ENCODE measurements at regions not wholly inside any gene's neighbourhood (a gene's known extent, or its start where the extent isn't known, plus 50 kb on each side); places are given as distances from the start of the nearest gene placed in this dataset.

DNA sequence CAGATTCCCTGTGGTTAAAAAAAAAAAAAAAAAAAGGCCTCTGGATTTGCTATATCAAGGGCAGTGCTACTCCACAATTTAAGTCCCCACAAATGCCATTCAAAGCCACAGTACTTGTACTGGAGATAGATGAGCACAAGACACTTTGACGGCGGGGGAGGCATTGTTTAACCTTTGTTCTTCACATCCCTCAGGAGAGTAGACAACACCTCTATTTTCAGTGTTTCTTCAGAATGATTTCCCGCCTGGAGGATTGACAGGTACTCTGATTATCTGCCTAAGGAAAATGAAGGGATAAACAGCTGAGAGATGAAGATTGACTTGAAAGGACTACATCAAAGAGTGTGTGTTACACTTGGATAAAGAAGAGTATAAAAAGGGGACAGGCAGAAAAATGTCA, 58.7 kb downstream of the OTOL1 start:
- DNase-seq (ENCODE audit: low read depth in 2 of 2) = no peak

- no peak for DNase-seq (ENCODE audit: low read depth in 2 of 2)
Measured at GRCh38 chr3:161556533-161556932, 59.9 kb downstream of the OTOL1 start.

DNA sequence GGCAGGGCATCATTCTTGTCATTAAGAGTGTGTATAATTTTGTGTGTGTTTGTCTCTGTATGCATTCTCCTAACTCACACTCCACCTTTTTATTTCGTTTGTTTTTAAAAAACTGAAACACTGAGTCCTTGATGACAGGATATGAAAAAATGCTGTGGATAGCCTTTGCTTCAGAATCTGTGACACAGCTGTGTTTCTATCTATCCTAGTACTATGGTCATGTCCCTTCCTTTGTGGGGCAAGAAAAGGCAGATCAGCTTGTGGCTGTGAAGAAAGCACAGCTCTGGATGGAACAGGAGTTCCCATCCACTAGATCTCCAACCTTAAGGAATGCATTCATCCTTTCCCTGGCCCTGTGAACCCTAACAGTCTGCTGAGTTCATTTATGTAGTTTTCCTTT, 60.3 kb downstream of the OTOL1 start:
- DNase-seq (ENCODE audit: low read depth in 2 of 2) = no peak

DNA sequence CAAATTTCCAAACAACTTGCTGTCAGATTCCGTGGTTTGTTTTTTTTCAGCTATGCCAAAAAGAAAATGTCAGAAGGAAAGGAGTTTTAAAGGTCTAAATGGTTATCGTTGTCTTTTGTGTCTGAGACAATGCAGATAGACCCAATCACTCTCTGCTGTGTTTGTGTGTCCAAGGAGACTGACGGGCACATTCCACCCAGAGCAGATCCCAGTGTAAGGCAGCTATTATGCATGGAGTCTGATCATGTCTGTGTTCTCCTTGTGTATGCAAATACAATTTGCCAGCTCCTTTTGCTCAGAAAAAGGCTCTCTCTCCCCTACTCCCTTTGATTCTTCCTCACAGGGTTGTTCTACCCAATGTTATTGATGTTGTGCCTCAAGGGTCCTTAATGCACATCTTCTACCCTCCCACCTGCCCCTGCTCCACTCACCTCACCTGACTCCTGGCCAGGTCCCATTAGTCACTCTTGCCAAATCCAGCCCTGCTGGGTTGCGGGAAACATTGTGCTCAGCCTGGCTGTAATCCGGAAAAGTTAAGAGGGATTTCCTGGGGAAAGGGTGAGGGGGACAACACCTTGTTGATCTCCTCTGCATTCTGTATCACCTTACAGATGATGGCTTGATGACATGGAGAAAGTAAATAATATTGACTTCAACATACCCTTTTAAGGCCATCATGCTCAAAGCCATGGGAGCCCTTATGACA, 61.0 kb downstream of the OTOL1 start:
- DNase-seq (ENCODE audit: low read depth in 2 of 2) = no peak

GRCh38 chr3:161558236-161558635, 61.6 kb downstream of the OTOL1 start:
- no peak for DNase-seq (ENCODE audit: low read depth in 2 of 2)

DNA sequence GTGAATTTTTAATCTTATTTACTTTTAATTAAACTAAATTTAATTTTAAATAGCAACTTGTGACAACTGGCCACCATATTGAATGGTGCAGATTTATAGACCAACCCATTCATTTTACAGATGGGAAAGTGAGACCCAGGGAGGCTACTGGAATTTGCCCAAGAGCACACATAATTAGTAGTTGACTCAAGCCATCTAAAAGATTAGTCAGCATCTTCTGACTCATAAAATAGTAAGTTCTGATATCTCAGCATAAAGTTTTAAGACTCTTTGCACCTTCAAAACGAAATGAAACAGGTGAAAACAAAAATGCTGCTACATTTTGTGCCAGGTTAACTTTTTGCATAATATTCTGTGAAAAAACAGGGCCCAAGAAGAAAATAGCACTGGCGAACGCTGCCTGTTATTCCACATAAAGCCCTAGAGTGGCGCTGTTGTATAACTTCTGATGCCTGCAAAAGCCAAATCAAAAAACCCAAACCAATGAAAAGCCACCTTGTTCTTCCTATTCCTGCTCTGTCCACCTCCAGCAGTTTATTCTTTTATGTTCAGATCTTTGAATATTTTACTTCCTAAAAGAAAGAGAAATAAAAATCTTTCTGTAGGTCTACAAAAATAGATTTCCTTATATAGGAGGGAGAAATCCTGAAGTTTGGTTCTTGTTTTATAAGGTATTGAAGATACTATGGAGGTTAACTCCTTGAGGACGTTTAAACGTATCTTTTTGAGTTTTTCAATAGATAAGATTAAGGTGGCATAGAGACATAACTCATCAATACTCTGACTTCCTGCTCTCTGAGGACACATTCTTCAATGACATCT, 62.8 kb downstream of the OTOL1 start:
- DNase-seq (ENCODE audit: low read depth in 2 of 2) = no peak

- peak in 1 of 2 donors; percentile 1 for DNase-seq (ENCODE audit: low read depth in 2 of 2)
Measured at GRCh38 chr3:161560008-161560637, 63.5 kb downstream of the OTOL1 start.

GRCh38 chr3:161567577-161568361, 71.2 kb downstream of the OTOL1 start:
- DNase-seq (ENCODE audit: low read depth in 2 of 2) = no peak

GRCh38 chr3:161568671-161569070, 72.1 kb downstream of the OTOL1 start:
- DNase-seq (ENCODE audit: low read depth in 2 of 2) = no peak

DNA sequence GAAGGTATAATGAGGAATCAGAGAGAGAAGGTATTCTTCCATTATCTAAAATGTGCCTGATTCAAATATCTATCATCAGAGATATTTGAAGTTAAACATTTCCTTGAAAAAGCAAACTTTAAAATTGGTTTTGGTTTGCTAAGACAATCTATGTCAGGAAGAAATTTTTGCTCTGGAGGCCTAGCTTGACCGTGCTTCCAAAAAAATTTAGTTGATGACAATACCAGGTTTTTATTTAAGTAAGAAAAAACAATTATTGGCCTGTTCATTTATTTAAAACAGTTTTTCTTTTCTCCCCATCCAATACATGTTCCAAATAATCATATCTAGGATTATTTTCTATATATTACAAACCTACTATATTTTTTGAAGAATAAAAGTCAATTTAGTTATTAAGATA, 75.3 kb downstream of the OTOL1 start:
- no peak for DNase-seq (ENCODE audit: low read depth in 2 of 2)

- DNase-seq (ENCODE audit: low read depth in 2 of 2) = no peak
Measured at GRCh38 chr3:161573136-161573535, 76.5 kb downstream of the OTOL1 start.

DNA sequence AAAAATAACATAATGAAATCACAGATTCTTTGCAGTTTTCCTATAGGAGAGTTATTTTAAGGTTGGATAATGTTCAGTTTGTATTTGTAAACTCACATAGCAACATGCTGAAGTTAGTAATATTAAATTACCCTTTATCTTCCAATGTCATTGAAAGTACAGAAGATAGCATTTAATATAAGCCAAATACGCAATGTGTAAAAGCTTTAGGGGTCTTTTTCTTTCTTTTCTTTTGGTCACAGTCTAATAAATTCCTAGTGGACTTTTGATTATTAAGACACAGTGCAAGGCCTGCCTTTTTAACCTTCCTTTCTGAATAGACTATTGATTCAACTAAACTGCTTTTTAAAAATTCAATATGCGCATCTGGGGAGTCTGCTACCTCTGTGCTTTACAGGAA, 79.3 kb downstream of the OTOL1 start:
- no peak for DNase-seq (ENCODE audit: low read depth in 2 of 2)

DNA sequence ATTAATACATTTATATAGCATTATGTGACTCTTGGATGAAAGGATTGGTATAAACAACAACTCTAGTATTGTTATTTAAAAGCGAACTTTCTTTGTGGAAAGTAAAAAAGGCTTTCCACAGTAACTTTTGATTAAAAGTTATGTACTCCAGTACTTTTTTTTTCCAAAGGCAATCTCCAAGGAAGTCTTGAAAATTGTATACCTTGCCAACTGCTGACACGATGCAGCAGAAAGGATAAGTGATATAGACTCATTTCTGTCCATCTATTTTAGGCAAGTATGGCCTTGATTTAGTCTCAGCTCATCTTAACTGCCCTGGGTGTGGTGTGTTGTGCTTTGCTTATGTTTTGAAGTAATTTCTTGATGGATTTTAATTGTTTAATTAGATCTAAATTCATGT, 79.7 kb downstream of the OTOL1 start:
- no peak for DNase-seq (ENCODE audit: low read depth in 2 of 2)

DNA sequence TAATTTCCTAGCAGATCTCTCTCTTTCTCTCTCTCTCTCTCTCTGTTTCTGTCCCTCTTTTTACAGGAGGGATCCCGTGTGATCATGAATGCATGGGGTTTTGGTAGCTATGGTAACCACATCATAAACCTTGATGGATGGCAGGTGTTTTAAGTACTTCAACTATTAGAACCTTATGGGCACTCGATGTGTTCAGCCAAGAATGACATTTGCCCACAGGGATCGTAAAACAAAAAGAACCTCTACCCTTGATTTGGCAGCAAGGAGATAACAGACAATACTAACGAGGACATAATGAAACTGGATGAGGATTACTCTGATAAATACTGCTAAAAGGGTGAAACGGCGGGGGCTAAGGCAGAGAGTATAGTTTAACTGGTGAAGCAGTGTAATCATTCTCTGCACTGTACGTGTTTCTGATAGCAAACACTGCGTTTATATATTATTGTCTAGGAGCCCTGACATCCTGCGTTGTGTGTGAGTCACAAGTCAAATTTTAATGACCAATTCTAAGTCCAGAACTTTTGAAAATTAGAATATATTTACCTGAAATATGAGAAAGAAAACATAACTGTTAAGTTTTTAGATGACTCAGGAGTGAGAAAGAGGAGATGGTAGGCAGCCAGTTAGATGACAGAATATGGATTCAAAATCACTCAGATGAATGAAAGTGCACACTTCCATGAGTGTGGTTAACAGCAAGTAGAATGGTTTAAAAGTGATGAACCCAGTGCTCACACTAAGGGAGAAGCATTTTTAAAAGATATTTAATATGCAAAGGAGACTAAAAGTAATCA, 80.3 kb downstream of the OTOL1 start:
- DNase-seq (ENCODE audit: low read depth in 2 of 2) = no peak

DNA sequence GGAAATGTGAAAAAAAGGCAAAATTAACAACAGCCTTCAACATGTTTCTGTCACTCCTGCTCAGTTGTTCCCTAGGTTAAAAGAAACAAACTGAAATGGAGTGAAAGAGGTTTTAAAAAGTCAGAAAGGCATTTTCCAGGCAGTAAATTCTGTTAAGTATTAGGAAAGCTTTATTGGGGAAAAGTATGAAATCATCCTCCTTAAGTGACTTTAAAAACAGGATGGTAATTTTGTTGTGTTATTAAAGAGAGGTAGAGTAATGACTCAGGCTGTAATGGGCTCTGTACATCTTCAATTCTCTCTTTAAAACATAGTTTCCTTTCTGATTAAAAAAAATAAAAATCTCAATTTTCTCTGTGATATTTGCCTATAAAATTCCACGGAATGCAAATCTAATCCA, 81.1 kb downstream of the OTOL1 start:
- no peak for DNase-seq (ENCODE audit: low read depth in 2 of 2)

DNA sequence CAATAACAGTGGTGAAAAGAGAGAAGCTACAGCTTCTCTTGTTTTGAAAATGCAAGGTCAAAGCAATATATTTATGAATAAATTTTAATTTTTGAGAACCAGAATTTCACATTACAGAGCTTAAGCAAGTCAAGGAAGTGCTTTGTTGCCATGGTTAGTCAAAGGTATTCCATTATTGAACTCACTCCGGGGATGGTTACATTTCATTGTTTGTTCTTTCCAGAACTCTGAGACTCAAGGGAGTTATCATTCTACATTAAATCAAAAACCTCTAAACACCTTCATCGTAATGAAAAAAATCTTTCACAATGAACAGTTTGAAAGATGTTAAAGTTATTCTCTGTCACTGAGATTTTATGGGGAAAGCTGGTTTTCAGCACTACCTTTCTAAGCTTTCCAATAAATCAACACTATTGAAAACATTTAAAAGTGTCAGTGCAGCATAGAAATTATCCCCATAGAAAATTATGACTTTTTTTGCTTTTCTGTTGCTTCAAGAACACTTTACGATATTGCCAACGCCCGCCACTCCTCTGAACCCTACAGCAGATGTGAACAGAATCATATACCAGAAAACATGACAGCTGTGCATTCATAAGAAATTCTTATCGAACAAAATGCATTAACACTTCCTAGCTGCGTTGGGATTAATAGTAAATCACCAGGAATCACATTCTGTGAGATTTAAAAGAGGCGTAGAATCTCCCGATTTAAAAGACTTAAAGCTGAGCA, 83.0 kb downstream of the OTOL1 start:
- no peak for DNase-seq (ENCODE audit: low read depth in 2 of 2)

GRCh38 chr3:161585922-161586321, 89.3 kb downstream of the OTOL1 start:
- DNase-seq (ENCODE audit: low read depth in 2 of 2) = no peak

- DNase-seq (ENCODE audit: low read depth in 2 of 2) = no peak
Measured at GRCh38 chr3:161586556-161587235, 90.1 kb downstream of the OTOL1 start.

DNA sequence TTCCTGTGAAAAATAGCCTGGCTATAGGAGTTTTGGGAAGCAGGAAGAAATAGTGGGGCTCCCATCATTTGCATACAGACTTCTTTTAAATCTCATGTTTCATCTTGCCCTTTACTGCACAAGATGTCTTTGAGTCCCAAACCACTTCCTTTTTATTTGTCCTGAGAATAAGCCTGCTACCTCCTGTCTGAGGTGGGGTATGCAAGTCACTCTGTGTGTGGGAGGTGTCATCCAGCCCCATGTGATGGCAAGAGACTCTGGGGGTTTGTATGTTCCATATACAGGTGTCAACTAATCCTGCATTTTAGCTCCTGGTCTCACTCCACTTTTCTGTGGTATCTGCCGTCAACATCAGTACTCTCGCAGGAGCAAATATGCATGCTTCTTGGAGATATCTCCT, 102.0 kb downstream of the OTOL1 start:
- DNase-seq (ENCODE audit: low read depth in 2 of 2) = no peak

DNA sequence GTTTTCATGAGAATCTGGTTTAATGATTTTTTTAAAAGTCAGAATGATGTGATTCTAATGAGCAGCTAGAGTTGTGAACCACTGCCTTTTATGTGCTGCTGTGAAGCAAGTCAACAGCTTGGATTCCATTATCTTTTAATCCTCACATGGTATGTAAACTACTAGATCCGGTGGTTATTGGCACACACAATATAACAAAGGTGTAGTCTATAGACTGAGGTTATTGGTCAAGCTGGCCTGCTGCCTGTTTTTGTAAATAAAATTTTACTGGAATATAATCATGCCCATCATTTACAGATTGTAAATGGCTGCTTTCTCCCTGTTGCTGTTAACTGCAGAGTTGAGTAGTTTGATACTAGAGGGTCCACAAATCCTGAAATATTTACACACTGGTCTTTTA, 103.1 kb downstream of the OTOL1 start:
- DNase-seq (ENCODE audit: low read depth in 2 of 2) = no peak

Measured in activated CD4-positive, alpha-beta T cell treated with anti-CD3 and anti-CD28 coated beads for 24 hours (primary cell).